Central memory CD4-positive, alpha-beta T cell (primary cell): ENCODE measurements at regions not wholly inside any gene's neighbourhood (a gene's known extent, or its start where the extent isn't known, plus 50 kb on each side); places are given as distances from the start of the nearest gene placed in this dataset.
"Not testable (repeated sequence)": the region's sequence is repeated elsewhere in the genome, so short reads cannot be mapped to it uniquely, and the experiment has no call there.

ENCODE experiments used
- DNase-seq: peaks from one replicate; pipeline ENCODE4 v3.0.0; 2022

GRCh38 chr17:21470422-21470821 lies 94.3 kb downstream of the KCNJ12 start:
- DNase-seq: not testable (repeated sequence)

- DNase-seq: no peak
Measured at GRCh38 chr17:21470861-21471260, 94.7 kb downstream of the KCNJ12 start.

DNA sequence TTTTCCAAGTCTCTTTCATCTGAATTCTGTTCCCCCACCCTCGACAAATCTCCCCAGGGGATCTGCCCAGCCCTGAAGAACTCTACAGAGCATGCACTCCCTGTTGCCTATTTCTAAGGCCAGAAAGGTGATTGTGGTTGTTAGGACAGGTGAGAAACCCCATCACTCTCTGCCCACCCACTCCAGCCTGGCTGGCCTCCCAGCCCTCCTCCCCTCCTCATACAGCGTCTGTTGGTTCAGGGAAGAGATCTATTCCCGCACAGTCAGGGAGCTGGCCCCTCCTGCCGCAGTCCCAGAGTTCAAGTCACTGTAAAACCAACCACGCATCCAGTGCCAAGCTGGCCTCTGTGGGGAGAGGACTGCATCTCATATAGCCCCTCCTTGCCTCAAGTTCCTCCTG lies 98.7 kb downstream of the KCNJ12 start:
- DNase-seq: no peak

GRCh38 chr17:21475571-21475970 lies 99.4 kb downstream of the KCNJ12 start:
- DNase-seq: no peak

- no peak for DNase-seq
Measured at GRCh38 chr17:21476867-21477266, 100.7 kb downstream of the KCNJ12 start.

- no peak for DNase-seq
Measured at GRCh38 chr17:21482189-21482865, 106.2 kb downstream of the KCNJ12 start.

GRCh38 chr17:21488043-21488442 lies 111.9 kb downstream of the KCNJ12 start:
- not testable (repeated sequence) for DNase-seq

DNA sequence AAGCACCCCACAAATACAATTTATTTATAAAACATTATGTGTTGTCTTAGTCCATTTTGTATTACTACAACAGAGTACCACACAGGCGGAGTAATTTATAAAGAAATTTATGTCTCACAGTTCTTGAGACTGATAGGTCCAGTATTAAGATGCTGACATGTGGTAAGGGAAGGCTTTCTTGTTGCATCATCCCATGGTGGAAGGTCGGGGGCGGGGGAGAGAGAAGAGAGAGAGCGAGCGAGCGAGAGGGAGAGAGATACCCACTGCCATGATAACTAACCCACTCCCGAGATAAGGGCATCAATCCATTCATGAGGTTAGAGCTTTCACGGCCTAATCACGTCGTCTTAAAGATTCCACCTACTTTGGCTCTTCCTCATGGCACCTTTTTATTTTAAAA lies 117.8 kb downstream of the KCNJ12 start:
- no peak for DNase-seq

DNA sequence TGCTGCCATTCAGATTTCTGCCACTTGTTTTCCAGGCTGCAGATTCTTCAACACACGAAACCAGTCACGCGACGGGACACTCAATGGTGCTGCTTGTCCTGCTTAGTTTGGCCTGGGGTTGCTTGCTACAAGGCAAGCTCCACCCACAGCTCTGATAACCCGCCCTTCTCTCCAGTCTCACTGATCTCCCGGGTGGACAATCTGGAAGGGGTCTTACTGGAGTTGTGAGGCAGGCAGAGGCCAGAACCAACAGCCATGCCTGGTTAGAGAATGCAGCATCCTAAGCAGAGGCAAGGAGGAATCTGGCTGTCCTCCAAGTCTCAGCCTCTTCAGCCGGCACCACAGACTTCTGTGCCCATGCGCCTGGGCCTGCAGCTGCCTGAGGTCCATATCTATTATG lies 119.1 kb downstream of the KCNJ12 start:
- no peak for DNase-seq

DNA sequence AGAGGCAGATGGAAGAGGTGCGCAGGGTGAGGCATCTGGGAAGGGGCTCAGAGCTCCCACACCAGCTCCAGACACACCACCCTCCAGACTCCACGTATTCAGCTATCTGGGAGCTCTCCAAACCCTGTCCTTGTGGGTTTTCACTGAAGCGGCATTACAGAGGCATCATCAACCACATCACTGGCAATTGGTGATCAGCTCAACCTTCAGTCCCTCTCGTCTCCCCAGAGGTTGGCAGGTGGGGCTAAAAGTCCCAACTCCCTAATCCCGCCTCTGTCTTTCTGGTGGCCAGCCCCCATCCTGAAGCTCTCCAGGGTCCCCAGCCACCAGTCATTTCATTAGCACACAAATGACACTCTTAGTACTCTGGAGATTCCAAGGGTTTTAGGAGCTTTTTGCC lies 123.9 kb downstream of the KCNJ12 start:
- DNase-seq: no peak

- DNase-seq: not testable (repeated sequence)
Measured at GRCh38 chr17:21501927-21502700, 126.0 kb downstream of the KCNJ12 start.

DNA sequence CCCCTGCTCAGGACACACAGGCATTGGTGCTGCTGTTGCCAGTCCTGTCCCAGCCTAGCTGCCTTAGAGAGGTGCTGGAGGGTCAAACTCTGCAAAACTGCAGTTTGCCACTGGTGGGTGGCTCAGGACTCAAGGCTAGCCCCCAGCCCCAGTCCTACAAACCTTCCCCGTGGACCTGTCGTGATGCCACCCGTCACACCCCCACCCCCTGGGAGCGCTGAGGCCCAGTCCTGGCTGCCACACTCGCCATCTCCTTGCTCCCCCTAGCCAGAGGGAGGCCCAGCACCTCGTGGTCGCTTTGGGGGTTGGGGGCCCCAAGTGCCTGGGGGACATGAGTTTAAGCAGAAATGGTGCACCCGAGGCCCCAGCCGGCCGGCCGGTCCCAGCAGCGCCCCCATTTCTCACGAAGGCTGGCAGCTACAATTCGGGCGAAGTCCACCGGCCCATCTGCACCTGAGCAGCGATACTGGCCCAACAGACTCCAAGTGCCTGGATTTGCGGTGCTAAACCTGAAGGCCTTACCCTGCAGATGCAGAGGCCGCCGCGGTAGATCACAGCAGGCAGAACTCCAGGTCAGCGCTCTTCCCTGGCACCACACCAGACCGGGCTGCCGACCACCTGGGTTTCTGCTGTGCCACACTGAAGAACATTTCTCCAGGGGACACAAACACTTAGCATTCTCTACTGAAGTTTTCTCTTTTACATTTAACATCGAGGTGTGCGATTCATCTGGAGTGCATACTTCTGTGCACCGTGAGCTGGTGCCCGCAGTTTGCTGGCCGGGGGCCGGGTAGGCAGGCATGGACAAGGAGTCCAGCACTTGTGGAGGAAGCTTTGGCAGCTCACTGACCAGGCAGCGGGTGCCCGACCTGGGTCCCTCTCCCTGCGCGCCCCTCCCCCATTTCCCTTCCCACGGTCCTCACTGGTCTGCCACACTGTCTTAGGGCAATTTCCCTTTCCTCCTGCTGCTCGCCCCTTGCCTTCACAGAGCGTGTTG lies 130.0 kb downstream of the KCNJ12 start:
- DNase-seq: no peak

DNA sequence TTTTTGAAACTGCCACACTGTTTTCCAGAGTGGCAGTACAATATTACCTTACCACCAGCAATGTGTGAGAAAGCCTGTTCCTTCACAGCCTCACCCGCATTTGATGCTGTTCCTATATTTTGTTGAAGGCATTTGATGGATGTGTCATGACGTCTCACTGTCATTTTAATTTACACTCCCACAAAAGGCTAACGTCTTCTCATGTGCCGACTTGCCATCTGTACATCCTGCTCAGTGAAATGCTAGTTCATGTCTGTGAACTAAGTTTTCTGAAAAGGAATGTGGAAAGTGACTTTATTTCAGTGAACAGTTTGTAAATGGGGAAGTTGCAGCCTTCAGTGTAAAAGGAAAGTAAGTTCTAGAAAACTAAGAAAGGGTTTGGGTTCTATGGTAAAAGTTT lies 131.6 kb downstream of the KCNJ12 start:
- not testable (repeated sequence) for DNase-seq

DNA sequence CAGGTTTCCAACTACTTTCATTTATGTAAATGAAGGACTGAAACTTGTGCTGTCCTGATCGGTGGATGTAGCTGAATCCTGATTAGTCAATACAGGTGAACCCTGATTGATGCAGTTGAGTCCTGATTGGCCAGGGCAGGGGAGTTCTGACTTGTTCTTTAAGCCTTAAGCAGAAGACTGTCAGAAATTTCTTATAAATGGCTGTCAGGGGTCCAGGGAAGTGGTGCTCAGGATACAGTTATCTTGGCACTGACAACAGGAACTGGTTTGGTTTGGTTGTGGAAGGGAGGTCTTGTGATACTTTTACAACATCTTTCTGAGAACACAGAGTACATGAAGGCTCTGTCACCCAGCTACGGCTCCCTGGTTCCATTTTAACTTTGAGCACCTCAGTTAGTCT lies 132.1 kb downstream of the KCNJ12 start:
- no peak for DNase-seq

GRCh38 chr17:21509356-21509755 lies 133.2 kb downstream of the KCNJ12 start:
- DNase-seq: not testable (repeated sequence)

GRCh38 chr17:21510686-21511362 lies 134.7 kb downstream of the KCNJ12 start:
- DNase-seq: no peak

GRCh38 chr17:21511363-21512195 lies 135.4 kb downstream of the KCNJ12 start:
- peak; percentile 40 for DNase-seq

- DNase-seq: no peak
Measured at GRCh38 chr17:21512307-21513011, 136.3 kb downstream of the KCNJ12 start.

GRCh38 chr17:21513012-21513570 lies 136.9 kb downstream of the KCNJ12 start:
- DNase-seq: peak; percentile 59

- DNase-seq: not testable (repeated sequence)
Measured at GRCh38 chr17:21514567-21514966, 138.4 kb downstream of the KCNJ12 start.
